ENCODE measurements at regions not wholly inside any gene's neighbourhood (a gene's known extent, or its start where the extent isn't known, plus 50 kb on each side); places are given as distances from the start of the nearest gene placed in this dataset.

DNA sequence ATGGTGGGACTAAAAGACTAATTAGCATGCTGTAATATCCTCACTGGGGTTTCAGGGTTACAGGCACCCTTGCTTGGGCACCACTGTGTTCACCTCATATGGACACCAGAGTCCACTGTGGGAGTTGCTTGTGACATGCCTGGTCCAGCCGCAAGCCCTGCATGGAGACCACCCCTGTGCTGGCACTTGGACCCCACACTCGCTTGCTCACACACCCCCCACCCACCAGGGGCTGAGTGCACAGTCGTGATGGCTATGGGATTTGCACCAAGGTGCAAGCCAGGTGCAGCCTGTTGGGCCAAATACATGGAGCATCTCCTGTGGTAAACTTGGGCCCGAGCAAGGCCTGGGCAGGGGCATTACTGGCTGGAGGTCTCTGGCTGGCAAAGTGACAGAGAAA lies 129.1 kb downstream of the SYT10 start:
- TF ChIP-seq CTCF (IDR thresholded peaks at IDR 0.05; ENCODE audit: low read depth, low read length): no peak
- TF ChIP-seq EZH2phosphoT487 (IDR thresholded peaks at IDR 0.05; ENCODE audit: low read depth): no peak
